Stimulated activated CD8-positive, alpha-beta memory T cell treated with anti-CD3 and anti-CD28 coated beads, Interleukin-4, amount 100 ng/mL, for 1 hour (primary cell): ENCODE measurements at regions not wholly inside any gene's neighbourhood (a gene's known extent, or its start where the extent isn't known, plus 50 kb on each side); places are given as distances from the start of the nearest gene placed in this dataset.

Source experiments
- DNase-seq, 2 donors: peaks; one replicate each; pipeline ENCODE4 v3.0.0-alpha.2; 2020; ENCODE audit warnings: low read depth in 2 of 2, low spot score in 1 of 2

GRCh38 chr22:26992556-26992955 lies 335.2 kb downstream of the MIAT start:
- DNase-seq = no peak

GRCh38 chr22:26993886-26994285 lies 336.5 kb downstream of the MIAT start:
- no peak for DNase-seq

GRCh38 chr22:26994801-26995200 lies 337.4 kb downstream of the MIAT start:
- no peak for DNase-seq

DNA sequence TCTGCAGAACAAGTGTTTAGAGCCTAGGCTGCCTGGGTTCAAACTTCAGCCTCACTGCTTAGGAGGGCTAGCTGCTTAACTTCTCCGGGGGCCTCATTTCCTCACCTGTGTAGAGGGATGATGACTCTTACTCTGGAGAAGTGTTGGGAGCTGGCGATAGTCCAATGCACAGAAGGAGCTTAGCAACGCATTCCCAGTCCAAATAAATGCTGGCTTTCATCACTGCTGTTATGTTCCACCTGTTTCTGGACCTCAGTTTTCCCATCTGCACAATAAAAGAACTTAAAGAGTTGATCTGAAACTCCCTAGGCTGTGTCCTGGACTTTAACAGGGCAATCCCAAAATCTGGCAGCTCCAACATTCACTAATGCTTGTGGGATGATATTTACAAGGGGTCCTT lies 337.8 kb downstream of the MIAT start:
- no peak for DNase-seq

- no peak for DNase-seq
Measured at GRCh38 chr22:26996154-26996553, 338.8 kb downstream of the MIAT start.

DNA sequence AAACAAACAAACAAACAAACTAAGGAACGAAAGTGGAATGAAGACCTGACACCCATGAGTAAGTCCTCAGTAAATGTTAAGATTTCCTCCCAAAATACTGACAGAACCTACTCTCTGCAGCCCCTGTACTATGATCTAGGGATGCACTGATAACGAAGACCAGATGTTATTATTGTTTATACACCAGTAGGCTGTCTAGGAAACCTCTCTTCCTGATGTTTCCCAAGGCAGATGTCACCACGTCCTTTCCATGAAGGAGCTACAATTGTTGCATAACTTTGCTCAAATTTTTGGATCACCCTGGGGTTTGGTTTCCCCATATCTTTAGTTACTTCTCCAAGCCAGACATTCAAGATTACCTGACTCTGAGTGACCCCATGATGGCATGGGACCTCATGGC lies 340.7 kb downstream of the MIAT start:
- DNase-seq = no peak

DNA sequence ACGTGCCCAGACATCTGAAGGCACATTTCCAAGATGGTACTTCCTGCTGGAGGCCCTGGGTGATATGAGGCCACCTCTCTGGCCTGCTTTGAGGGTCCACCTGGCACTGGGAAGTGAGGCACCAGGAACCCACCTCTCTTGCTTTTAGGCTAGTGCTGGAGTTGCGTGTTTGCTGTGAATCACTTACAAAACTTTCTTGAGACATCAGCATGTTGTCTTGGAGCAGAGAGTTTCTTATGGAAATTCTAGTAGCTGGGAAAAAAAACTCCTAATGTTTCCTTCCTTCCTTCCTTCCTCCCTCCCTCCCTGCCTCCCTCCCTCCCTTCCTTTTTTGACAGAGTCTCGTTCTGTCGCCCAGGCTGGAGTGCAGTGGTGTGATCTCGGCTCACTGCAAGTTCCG lies 341.3 kb downstream of the MIAT start:
- no peak for DNase-seq

DNA sequence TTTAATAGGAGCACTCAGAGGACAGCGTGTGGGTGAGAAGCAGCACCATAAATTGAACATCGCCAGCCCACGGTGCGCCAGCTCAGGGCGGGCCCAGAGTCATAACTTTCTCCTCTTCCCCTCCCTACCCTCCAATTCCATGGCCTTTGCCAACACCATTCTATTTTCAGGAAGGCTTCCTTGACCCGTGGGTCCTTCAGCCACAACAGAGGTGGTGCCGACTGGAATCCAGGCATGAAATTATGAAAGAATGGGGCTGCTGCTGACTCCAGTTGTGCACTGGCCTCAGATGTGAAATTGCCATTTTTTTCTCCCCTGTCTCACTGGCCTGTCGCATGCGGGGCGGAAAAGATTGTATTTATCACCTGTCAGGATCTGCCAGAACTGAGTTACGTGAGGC lies 345.9 kb downstream of the MIAT start:
- DNase-seq = no peak

- DNase-seq = no peak
Measured at GRCh38 chr22:27004434-27004833, 347.0 kb downstream of the MIAT start.

DNA sequence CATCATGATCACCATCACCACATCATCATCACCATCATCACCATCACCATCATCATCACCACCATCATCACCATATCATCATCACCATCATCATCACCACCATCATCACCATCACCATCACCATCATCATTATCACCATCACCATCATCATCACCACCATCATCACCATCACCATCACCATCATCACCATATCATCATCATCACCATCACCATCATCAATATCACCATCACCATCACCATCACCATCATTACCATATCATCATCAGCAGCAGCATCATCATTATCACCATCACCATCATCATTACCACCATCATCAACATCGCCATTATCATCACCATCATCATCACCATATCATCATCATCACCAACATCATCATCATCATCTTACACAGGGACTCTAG lies 351.1 kb downstream of the MIAT start:
- DNase-seq = no peak

GRCh38 chr22:27011133-27011532 lies 353.7 kb downstream of the MIAT start:
- no peak for DNase-seq

DNA sequence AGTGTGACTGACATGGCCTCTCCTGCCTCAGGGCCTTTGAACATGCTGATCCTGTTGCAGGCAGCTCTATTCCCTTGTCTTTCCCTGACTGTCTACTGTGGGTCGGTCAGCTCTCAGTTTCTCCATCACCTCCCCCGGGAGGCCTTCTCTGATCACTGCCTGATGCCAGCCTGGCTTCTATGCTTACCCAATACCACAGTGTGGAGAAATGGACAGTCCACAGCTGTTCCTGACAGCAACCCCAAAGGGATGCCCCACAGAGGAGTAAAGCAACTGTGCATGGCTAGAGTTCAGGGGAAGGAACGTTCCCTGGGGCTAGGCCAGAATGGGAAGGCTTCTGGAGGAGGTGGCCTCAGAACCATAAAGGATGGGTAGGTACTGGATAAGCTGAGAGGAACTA lies 354.3 kb downstream of the MIAT start:
- DNase-seq = no peak

GRCh38 chr22:27019827-27020226 lies 362.4 kb downstream of the MIAT start:
- no peak for DNase-seq

DNA sequence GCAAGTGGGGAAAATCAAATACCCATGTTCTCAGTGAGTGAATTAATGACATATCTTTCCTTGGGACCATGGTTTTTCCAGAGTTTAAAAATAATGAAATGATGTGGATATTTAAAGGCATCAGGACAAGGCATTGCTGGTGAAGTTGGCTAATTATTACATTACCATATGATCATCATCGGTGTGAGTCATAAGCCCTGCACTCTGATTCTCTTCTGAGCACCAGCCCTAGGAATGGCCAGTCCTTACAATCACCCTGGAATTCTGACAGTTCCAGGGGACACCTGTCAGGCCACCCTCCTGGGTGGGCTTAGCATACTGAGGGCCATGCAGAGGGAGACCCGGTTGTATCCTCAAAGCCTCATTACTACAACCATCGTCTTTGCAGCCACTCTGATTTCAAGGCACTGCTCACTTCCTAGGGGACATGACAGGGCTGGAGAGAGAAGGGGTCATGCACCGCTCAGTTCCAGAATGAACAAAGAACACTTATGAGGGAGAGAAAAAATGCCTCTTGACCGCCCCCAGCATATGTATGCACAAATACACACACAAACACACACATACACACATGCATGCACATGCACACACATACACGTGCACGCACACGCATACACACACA lies 365.0 kb downstream of the MIAT start:
- no peak for DNase-seq

GRCh38 chr22:27022896-27023361 lies 365.5 kb downstream of the MIAT start:
- no peak for DNase-seq

DNA sequence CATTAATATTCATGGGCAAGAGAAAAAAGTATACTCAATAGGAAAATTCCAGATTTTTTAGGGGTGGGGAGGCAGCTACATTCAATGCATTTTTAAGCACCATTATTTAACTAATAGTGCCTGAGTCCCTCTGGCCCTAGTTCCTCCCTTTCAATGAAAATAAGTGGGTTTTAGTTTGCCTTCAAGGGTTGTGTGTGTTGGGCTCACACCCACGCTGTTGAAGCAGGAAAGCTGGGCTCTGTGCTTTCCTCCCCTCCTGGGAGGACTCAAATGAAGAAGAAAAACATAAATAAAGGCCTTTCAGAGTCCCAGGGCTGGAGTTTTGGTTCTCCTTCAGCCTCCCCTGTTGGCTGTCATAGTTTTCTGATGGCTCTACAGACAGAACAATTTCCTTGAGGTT lies 366.2 kb downstream of the MIAT start:
- no peak for DNase-seq

GRCh38 chr22:27024982-27025381 lies 367.6 kb downstream of the MIAT start:
- no peak for DNase-seq

GRCh38 chr22:27028093-27028492 lies 370.7 kb downstream of the MIAT start:
- DNase-seq = no peak

DNA sequence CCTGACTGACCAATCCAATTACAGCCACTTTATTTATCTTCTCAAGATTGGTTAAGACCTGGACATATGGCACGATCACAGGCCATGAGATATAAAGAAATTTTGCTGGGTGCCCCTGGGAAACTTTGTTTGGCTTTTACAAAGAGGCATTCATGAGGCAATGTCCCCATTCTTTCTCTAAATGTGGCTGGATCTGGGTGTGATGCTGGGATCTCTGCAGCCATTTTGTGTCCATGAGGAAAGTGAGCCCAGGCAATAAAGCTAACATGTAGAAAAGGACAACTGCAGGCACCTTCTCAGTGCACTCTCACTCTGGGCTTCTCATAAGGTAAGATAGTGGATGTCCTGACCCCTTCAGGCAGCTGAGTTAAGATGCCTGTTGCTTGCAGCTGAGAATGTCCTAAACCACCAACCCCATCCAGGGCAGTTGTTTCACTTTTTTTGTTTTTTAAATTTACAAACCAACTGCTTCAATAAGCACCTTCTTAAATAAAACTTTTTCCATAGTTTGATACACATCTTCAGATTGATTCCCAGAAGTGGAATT lies 372.3 kb downstream of the MIAT start:
- DNase-seq = no peak

DNA sequence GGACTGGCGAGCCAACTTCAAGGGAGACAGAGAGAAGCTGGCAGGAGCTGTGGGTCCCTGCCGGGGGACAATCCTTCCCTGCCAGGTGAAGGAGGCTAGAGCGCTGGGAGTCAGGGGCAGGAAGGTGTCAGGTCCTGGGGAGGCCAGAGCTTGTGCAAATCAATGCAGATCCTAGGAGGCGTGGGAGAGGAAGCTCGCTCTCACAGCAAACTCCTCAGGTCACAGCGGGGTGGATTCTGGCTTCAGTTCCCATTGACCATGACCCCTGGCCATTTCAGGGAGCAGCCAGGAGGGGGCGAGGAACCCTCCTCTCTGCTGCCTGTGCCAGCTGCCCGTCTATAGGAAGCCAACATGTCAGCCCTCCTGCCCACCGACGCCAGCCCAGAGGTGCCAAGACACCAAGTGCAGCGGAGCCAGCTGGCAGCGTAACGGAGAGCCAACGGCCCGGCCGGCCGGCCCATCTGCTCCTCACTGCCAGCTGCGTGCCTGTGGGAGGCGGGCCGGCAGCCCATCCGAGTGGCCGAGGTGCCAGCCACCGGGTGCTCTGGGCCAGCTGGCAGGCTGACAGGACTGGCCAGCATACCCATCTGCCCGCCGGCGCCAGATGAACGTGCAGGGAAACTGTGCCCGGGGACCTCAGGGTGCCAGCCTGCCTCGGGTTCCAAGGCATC lies 374.8 kb downstream of the MIAT start:
- no peak for DNase-seq

- no peak for DNase-seq
Measured at GRCh38 chr22:27041745-27042310, 384.4 kb downstream of the MIAT start.

DNA sequence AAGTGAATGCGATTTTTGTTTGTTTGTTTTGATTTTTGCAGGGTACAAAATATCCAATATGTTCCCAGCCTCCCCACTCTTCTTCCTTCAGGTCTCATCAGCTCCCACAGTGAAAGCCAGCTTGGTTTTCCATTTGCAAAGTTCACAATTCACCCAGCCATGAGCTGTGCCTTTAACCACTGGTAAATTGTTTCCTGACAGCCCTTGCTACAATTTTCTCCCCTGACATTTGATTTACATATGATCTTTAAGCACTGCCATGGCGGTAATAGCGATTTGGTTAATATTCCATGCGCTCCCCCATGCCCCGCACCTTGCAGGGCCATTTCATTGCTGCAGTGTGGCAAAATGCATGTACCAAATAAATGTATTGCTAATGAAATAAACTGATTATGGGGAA lies 385.9 kb downstream of the MIAT start:
- no peak for DNase-seq
